K562 (cell line): ENCODE measurements at regions not wholly inside any gene's neighbourhood (a gene's known extent, or its start where the extent isn't known, plus 50 kb on each side); places are given as distances from the start of the nearest gene placed in this dataset.

Source experiments
- ATAC-seq: fragments of 200-7000 bp; cut with Tn5 transposase; 3 replicates; pipeline ENCODE4 v1.9.1; 2020; ENCODE audit warnings: moderate library complexity
- BruUV-seq: library from RNA; stranded (reverse); fragments of 400-500 nt; replicated peaks from 2 replicates; lab custom pipeline; 2021; lab: Mats Ljungman, UMichigan
- CTCF ChIA-PET: fragments of 300-600 bp; formaldehyde crosslinking; extraction: SDS; loops from one replicate; lab custom pipeline; 2021; ENCODE audit warnings: low intra/inter-chr PET ratio; lab: Yijun Ruan, JAX
- POLR2A ChIA-PET: fragments of 300-600, 350-650 bp; sonication (Branson Sonifier 250); formaldehyde crosslinking; extraction: SDS; loops from one replicate; lab custom pipeline; 2021; ENCODE audit warnings: antibody characterized with exemption, inconsistent platforms; lab: Yijun Ruan, JAX
- DNase-seq, 4 experiments: peaks; one replicate each; pipeline versions ENCODE4 v3.0.0 to v3.0.0-alpha.2; 2011 to 2018; ENCODE audit warnings: low spot score in 3 of 4, mixed read lengths in 3 of 4; ENCODE audit errors: extremely low read depth in 1 of 4
- FAIRE-seq: peaks from 2 replicates; lab custom pipeline; 2011; peaks lifted over from hg19 to GRCh38; lab: Jason Lieb, UNC
- H2AFZ ChIP-seq: 2 replicates; pipeline ENCODE4 v1.6.0; 2011; ENCODE audit warnings: low read depth, low read length, control low read depth, inconsistent platforms
- H3K27ac ChIP-seq: fragments of 200-600 bp; 3 replicates; pipeline ENCODE4 v1.8.0; 2011; ENCODE audit warnings: low read depth, mild to moderate bottlenecking, control low read depth, inconsistent platforms, low read length, moderate library complexity, mixed read lengths; ENCODE audit errors: extremely low read depth
- H3K27me3 ChIP-seq, 2 experiments: fragments of 300-600 bp in 1 of 2; 2 replicates in 1 of 2; 3 replicates in 1 of 2; pipeline versions ENCODE4 v1.6.0 to v1.8.0; 2011; ENCODE audit warnings: inconsistent platforms in 2 of 2, low read length in 2 of 2, mild to moderate bottlenecking in 1 of 2, mixed read lengths in 1 of 2, moderate library complexity in 1 of 2; ENCODE audit not compliant: control insufficient read depth in 2 of 2, insufficient read depth in 2 of 2
- H3K36me3 ChIP-seq: fragments of 300-600 bp; 3 replicates; pipeline ENCODE4 v1.8.0; 2011; ENCODE audit warnings: mild to moderate bottlenecking, low read length, inconsistent platforms; ENCODE audit not compliant: control insufficient read depth, insufficient read depth
- H3K4me1 ChIP-seq, 2 experiments: fragments of 200-600 bp in 1 of 2; replicated peaks in 1 of 2; 2 replicates in 1 of 2; 3 replicates in 1 of 2; pipeline versions ENCODE4 v1.5.1 to v1.8.0; 2011; ENCODE audit warnings: inconsistent platforms in 2 of 2, low read length in 2 of 2, mild to moderate bottlenecking in 1 of 2, mixed read lengths in 1 of 2, moderate library complexity in 1 of 2; ENCODE audit not compliant: control insufficient read depth in 2 of 2, insufficient read depth in 2 of 2
- H3K4me2 ChIP-seq: 2 replicates; pipeline ENCODE4 v1.6.1; 2011; ENCODE audit warnings: low read length, control low read depth, inconsistent platforms, mixed read lengths; ENCODE audit not compliant: insufficient read depth
- H3K4me3 ChIP-seq: fragments of 200-600 bp; sonication (generic), shearing (Covaris generic); 2 replicates; pipeline ENCODE4 v1.5.1; 2016; ENCODE audit warnings: control low read depth, inconsistent platforms
- H3K79me2 ChIP-seq: fragments of 200-600 bp; 3 replicates; pipeline ENCODE4 v1.8.0; 2011; ENCODE audit warnings: low read length, inconsistent platforms; ENCODE audit not compliant: control insufficient read depth, insufficient read depth
- H3K9ac ChIP-seq, 2 experiments: 2 replicates each; pipeline versions ENCODE4 v1.6.0 to v1.6.1; 2011; ENCODE audit warnings: low read depth in 2 of 2, low read length in 2 of 2, control low read depth in 1 of 2, inconsistent platforms in 1 of 2, mild to moderate bottlenecking in 1 of 2, mixed read lengths in 1 of 2; ENCODE audit not compliant: insufficient read depth in 1 of 2
- H3K9me1 ChIP-seq: one replicate; pipeline ENCODE4 v1.6.0; 2011; ENCODE audit warnings: inconsistent platforms, mild to moderate bottlenecking, low read length, moderate library complexity; ENCODE audit not compliant: control insufficient read depth, insufficient read depth
- H3K9me3 ChIP-seq: replicated peaks from 2 replicates; pipeline ENCODE4 v1.5.1; 2011; ENCODE audit warnings: low read depth, low read length, inconsistent platforms; ENCODE audit not compliant: control insufficient read depth, insufficient read depth
- H4K20me1 ChIP-seq: replicated peaks from 2 replicates; pipeline ENCODE4 v1.6.1; 2011; ENCODE audit warnings: low read length, inconsistent platforms, mixed read lengths; ENCODE audit not compliant: control insufficient read depth, insufficient read depth
- DEAF1 ChIP-seq: fragments of 450-650 bp; formaldehyde crosslinking; IDR thresholded peaks from 2 replicates; pipeline ENCODE4 v1.4.0; 2020; ENCODE audit warnings: mild to moderate bottlenecking, moderate library complexity
- HSF4 ChIP-seq: fragments of 250-450 bp; sonication (Bioruptor Pico); IDR thresholded peaks from 2 replicates; pipeline ENCODE4 v2.1.2; 2022; ENCODE audit warnings: mild to moderate bottlenecking, moderate library complexity, borderline replicate concordance
- KLF13 ChIP-seq: fragments of 450-650 bp; IDR thresholded peaks from 2 replicates; pipeline ENCODE4 v1.6.1; 2016; ENCODE audit warnings: missing genetic modification characterization, low read depth, mild to moderate bottlenecking, missing compliant biosample characterization, moderate library complexity, borderline replicate concordance
- KLF6 ChIP-seq: fragments of 250-450 bp; sonication (Bioruptor Pico); IDR thresholded peaks from 2 replicates; pipeline ENCODE4 v1.4.0; 2020; ENCODE audit warnings: mild to moderate bottlenecking, moderate library complexity, borderline replicate concordance
- MCM5 ChIP-seq: fragments of 450-650 bp; IDR thresholded peaks from 2 replicates; pipeline ENCODE4 v1.6.1; 2016; ENCODE audit warnings: low read depth
- NCOA2 ChIP-seq, 2 experiments: fragments of 450-650 bp; IDR thresholded peaks; 2 replicates each; pipeline ENCODE4 v1.6.1; 2018; ENCODE audit warnings: mild to moderate bottlenecking in 2 of 2, moderate library complexity in 1 of 2; ENCODE audit not compliant: partially characterized antibody in 2 of 2
- NFXL1 ChIP-seq: fragments of 450-650 bp; formaldehyde crosslinking; IDR thresholded peaks from 2 replicates; pipeline ENCODE4 v1.4.0; 2021; ENCODE audit warnings: mild to moderate bottlenecking
- PRPF4 ChIP-seq: fragments of 200-400 bp; formaldehyde crosslinking; IDR thresholded peaks from one replicate; pipeline ENCODE4 v1.6.1; 2017; ENCODE audit warnings: low read length, low read depth, mild to moderate bottlenecking; ENCODE audit not compliant: insufficient read depth, poor library complexity, severe bottlenecking
- PYGO2 ChIP-seq: fragments of 450-650 bp; IDR thresholded peaks from 2 replicates; pipeline ENCODE4 v1.6.1; 2016; ENCODE audit warnings: mild to moderate bottlenecking, missing genetic modification characterization, moderate library complexity, missing compliant biosample characterization
- SRSF1 ChIP-seq: fragments of 200-400 bp; formaldehyde crosslinking; IDR thresholded peaks from 2 replicates; pipeline ENCODE4 v1.6.1; 2017; ENCODE audit warnings: mild to moderate bottlenecking, low read depth, low read length, moderate library complexity
- THRB ChIP-seq: fragments of 450-650 bp; formaldehyde crosslinking; conservative IDR thresholded peaks from 2 replicates; pipeline ENCODE4 v1.4.0; 2022; ENCODE audit warnings: mild to moderate bottlenecking, missing genetic modification characterization
- ZC3H4 ChIP-seq: sonication (generic); formaldehyde crosslinking; IDR thresholded peaks from 2 replicates; pipeline ENCODE4 v1.9.0; 2021; ENCODE audit warnings: missing genetic modification reagents, borderline replicate concordance
- ZFP30 ChIP-seq: fragments of 250-450 bp; sonication (Bioruptor Pico); IDR thresholded peaks from 2 replicates; pipeline ENCODE4 v1.8.0; 2022; ENCODE audit warnings: moderate library complexity, mild to moderate bottlenecking, inconsistent platforms, borderline replicate concordance
- ZNF431 ChIP-seq: sonication (generic); formaldehyde crosslinking; IDR thresholded peaks from 2 replicates; pipeline ENCODE4 v1.8.0; 2022; ENCODE audit warnings: mild to moderate bottlenecking, missing genetic modification reagents
- WGBS: fragments of 100-300 bp; shearing (Covaris generic); methylation state at CpG from one replicate; pipeline ENCODE4 v1.1.6; 2016; ENCODE audit warnings: low coverage, mixed read lengths; ENCODE audit not compliant: insufficient coverage; ENCODE audit errors: missing lambda C conversion rate; 5-methylcytosine and 5-hydroxymethylcytosine counted together
- in situ Hi-C: fragments of 300-500 bp; cut with MboI; formaldehyde crosslinking; loops from 4 replicates; pipeline ENCODE4 v1.15.0; 2018; ENCODE audit warnings: inconsistent platforms, mixed read lengths
- intact Hi-C: fragments of 100-400 bp; cut with micrococcal nuclease; formaldehyde crosslinking; loops from 2 replicates; pipeline ENCODE4 v1.14.2; 2022

- Histone ChIP-seq H3K27ac (no peak overlapping the region), H3K4me3 (no peak overlapping the region), H3K36me3 (no peaks in the 10 kb centered on the region), H3K9me1 (no peaks in the 10 kb centered on the region), H3K9ac (no peak overlapping the region), H3K79me2 (no peaks in the 10 kb centered on the region), H3K27me3 (no peaks in the 10 kb centered on the region), H3K4me2 (no peak overlapping the region), H3K4me1 (peaks cover 11 to 20% of the 10 kb centered on the region in 2 experiments; a peak in 3 of 5 replicates), H3K9me3 (peaks cover 6% of the 10 kb centered on the region), H2AFZ (0 out of 2 replicates have a peak overlapping the region, but pooled peaks have one; percentile 12), H4K20me1 (no peaks in the 10 kb centered on the region)
- DNase-seq = no peak
- ATAC-seq = no peak
- no peak for FAIRE-seq
- intact Hi-C loops = no loop called here
- ChIA-PET POLR2A (no interaction called here), CTCF (no interaction called here)
- TF ChIP-seq ZNF431 (CRISPR knock-in tag) = peak; percentile 92
- no peak for TF ChIP-seq NCOA2 (IDR thresholded peaks at IDR 0.05; ENCODE audit: partially characterized antibody in 2 of 2)
- no TSS peak for BruUV-seq
- in situ Hi-C loops = no loop called here
- 79% methylated on average over 4 of the region's 4 CpGs for WGBS
Observed at GRCh38 chr15:94847325-94847724, 616.0 kb downstream of the MCTP2 start.

GRCh38 chr15:94848054-94848453 lies 616.7 kb downstream of the MCTP2 start:
- H3K9ac ChIP-seq = no peak overlapping the region
- H3K9me3 ChIP-seq = peaks cover 6% of the 10 kb centered on the region
- 87% methylated on average over 5 of the region's 5 CpGs for WGBS
- no peaks in the 10 kb centered on the region for H4K20me1 ChIP-seq
- no peak for FAIRE-seq
- no peak overlapping the region for H3K4me3 ChIP-seq
- intact Hi-C loops (no loop called here), in situ Hi-C loops (no loop called here)
- no peaks in the 10 kb centered on the region for H3K9me1 ChIP-seq
- peaks cover 11 to 20% of the 10 kb centered on the region in 2 experiments; a peak in 3 of 5 replicates for H3K4me1 ChIP-seq
- no peak overlapping the region for H3K4me2 ChIP-seq
- H3K27me3 ChIP-seq = no peaks in the 10 kb centered on the region
- CTCF ChIA-PET = no interaction called here
- BruUV-seq = no TSS peak
- POLR2A ChIA-PET = no interaction called here
- H2AFZ ChIP-seq = 0 out of 2 replicates have a peak overlapping the region, but pooled peaks have one; percentile 12
- H3K36me3 ChIP-seq = no peaks in the 10 kb centered on the region
- no peak for ATAC-seq
- no peak for DNase-seq
- no peaks in the 10 kb centered on the region for H3K79me2 ChIP-seq
- H3K27ac ChIP-seq = no peak overlapping the region
- TF ChIP-seq NFXL1 (CRISPR knock-in tag) = no peak
- TF ChIP-seq HSF4 = no peak
- TF ChIP-seq ZFP30 = no peak
- no peak for TF ChIP-seq MCM5
- TF ChIP-seq PYGO2 = no peak
- no peak for TF ChIP-seq KLF6 (CRISPR knock-in tag)
- TF ChIP-seq THRB (CRISPR knock-in tag) = no peak
- no peak for TF ChIP-seq DEAF1 (CRISPR knock-in tag)
- TF ChIP-seq KLF13 (tag) = no peak
- no peak for TF ChIP-seq PRPF4
- no peak for TF ChIP-seq ZC3H4 (CRISPR knock-in tag)
- no peak for TF ChIP-seq SRSF1
